Lung (tissue), 11 donors: ENCODE measurements at regions not wholly inside any gene's neighbourhood (a gene's known extent, or its start where the extent isn't known, plus 50 kb on each side); places are given as distances from the start of the nearest gene placed in this dataset.

Experiments
- ATAC-seq: fragments of 200-7000 bp; cut with Tn5 transposase; one replicate; pipeline ENCODE4 v1.9.1; 2020; ENCODE audit warnings: moderate number of reproducible peaks; ENCODE audit not compliant: insufficient read depth, low FRiP score
- DNase-seq, 3 donors: peaks; one replicate each; pipeline ENCODE4 v3.0.0-alpha.2; 2013 to 2017
- H3K27ac ChIP-seq, 2 donors: one replicate each; pipeline ENCODE4 v1.5.1; 2013; ENCODE audit warnings: mild to moderate bottlenecking in 2 of 2, moderate library complexity in 2 of 2, control low read depth in 1 of 2, inconsistent platforms in 1 of 2, low read depth in 1 of 2, low read length in 1 of 2
- H3K27me3 ChIP-seq, 3 donors: one replicate each; pipeline ENCODE4 v1.5.1; 2013; ENCODE audit warnings: low read length in 2 of 3; ENCODE audit not compliant: control insufficient read depth in 3 of 3, insufficient read depth in 3 of 3
- H3K36me3 ChIP-seq, 4 donors: one replicate each; pipeline ENCODE4 v1.5.1; 2013; ENCODE audit warnings: low read length in 4 of 4, mild to moderate bottlenecking in 1 of 4, moderate library complexity in 1 of 4; ENCODE audit not compliant: control insufficient read depth in 4 of 4, insufficient read depth in 4 of 4
- H3K4me1 ChIP-seq, 5 donors: one replicate each; pipeline ENCODE4 v1.5.1; 2013; ENCODE audit warnings: low read length in 5 of 5, mild to moderate bottlenecking in 2 of 5, moderate library complexity in 1 of 5; ENCODE audit not compliant: control insufficient read depth in 5 of 5, insufficient read depth in 5 of 5
- H3K4me3 ChIP-seq: one replicate; pipeline ENCODE4 v1.5.1; 2013; ENCODE audit warnings: mild to moderate bottlenecking, control low read depth, moderate library complexity
- H3K9ac ChIP-seq, 2 donors: one replicate each; pipeline ENCODE4 v1.5.1; 2013; ENCODE audit warnings: low read length in 2 of 2, control low read depth in 1 of 2; ENCODE audit not compliant: insufficient read depth in 1 of 2
- H3K9me3 ChIP-seq, 4 donors: one replicate each; pipeline ENCODE4 v1.5.1; 2013; ENCODE audit warnings: low read length in 3 of 4, mild to moderate bottlenecking in 1 of 4, moderate library complexity in 1 of 4; ENCODE audit not compliant: control insufficient read depth in 4 of 4, insufficient read depth in 3 of 4
- WGBS, 2 donors: extraction: QIAGEN DNeasy Blood & Tissue Kit; methylation state at CpG; one replicate each; pipeline ENCODE4 v1.1.7; 2013; 5-methylcytosine and 5-hydroxymethylcytosine counted together
- TF ChIP-seq, protein P1 (sequence below): IDR thresholded peaks from 2 replicates; pipeline ENCODE4 v1.5.1; 2012; ENCODE audit warnings: mild to moderate bottlenecking; ENCODE audit errors: control extremely low read depth, extremely low read depth
- donor health status: control.
- donor health status: control.
- donor health status: Bipolar disorder and iron deficiency.
- donor health status: healthy.
- donor health status: DM: yes; HTN: yes; CAD: no.

GRCh38 chr1:191388283-191388682, 770.0 kb upstream of the RGS18 start:
- no peaks in the 10 kb centered on the region for H3K4me1 ChIP-seq
- no peak overlapping the region for H3K4me3 ChIP-seq
- no peak overlapping the region for H3K9ac ChIP-seq
- H3K36me3 ChIP-seq = no peaks in the 10 kb centered on the region
- H3K9me3 ChIP-seq = peaks cover 0 to 4% (median 0%) of the 10 kb centered on the region in 4 donors
- H3K27me3 ChIP-seq = no peaks in the 10 kb centered on the region
- DNase-seq (no peak), ATAC-seq (no peak)
- TF ChIP-seq, protein P1, sequence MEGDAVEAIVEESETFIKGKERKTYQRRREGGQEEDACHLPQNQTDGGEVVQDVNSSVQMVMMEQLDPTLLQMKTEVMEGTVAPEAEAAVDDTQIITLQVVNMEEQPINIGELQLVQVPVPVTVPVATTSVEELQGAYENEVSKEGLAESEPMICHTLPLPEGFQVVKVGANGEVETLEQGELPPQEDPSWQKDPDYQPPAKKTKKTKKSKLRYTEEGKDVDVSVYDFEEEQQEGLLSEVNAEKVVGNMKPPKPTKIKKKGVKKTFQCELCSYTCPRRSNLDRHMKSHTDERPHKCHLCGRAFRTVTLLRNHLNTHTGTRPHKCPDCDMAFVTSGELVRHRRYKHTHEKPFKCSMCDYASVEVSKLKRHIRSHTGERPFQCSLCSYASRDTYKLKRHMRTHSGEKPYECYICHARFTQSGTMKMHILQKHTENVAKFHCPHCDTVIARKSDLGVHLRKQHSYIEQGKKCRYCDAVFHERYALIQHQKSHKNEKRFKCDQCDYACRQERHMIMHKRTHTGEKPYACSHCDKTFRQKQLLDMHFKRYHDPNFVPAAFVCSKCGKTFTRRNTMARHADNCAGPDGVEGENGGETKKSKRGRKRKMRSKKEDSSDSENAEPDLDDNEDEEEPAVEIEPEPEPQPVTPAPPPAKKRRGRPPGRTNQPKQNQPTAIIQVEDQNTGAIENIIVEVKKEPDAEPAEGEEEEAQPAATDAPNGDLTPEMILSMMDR = no peak
- H3K27ac ChIP-seq = no peak overlapping the region

DNA sequence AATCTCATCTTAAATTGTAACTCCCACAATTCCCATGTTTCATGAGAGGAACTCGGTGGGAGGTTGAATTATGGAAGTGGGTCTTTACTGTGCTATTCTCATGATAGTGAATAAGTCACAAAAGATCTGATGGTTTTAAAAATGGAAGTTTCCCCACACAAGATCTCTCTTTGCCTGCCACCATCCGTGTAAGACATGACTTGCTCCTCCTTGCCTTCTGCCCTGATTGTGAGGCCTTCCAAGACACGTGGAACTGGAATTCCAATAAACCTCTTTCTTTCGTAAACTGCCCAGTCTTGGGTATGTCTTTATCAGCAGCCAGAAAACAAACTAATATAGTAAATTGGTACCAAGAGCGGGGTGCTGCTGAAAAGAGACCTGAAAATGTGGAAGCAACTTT, 761.6 kb upstream of the RGS18 start:
- DNase-seq = no peak
- Histone ChIP-seq H3K36me3 (no peaks in the 10 kb centered on the region), H3K9me3 (peaks cover 0 to 3% (median 0%) of the 10 kb centered on the region in 4 donors), H3K4me1 (no peaks in the 10 kb centered on the region), H3K27me3 (no peaks in the 10 kb centered on the region), H3K27ac (no peak overlapping the region), H3K9ac (no peak overlapping the region), H3K4me3 (no peak overlapping the region)
- TF ChIP-seq, protein P1 = no peak
- no peak for ATAC-seq
- 82 to 88% methylated on average over 5 of the region's 5 CpGs for WGBS, 2 donors

GRCh38 chr1:191398551-191398950, 759.7 kb upstream of the RGS18 start:
- no peak for ATAC-seq
- Histone ChIP-seq H3K27me3 (no peaks in the 10 kb centered on the region), H3K4me3 (no peak overlapping the region), H3K36me3 (no peaks in the 10 kb centered on the region), H3K9me3 (peaks cover 0 to 3% (median 0%) of the 10 kb centered on the region in 4 donors), H3K4me1 (no peaks in the 10 kb centered on the region), H3K27ac (no peak overlapping the region), H3K9ac (no peak overlapping the region)
- TF ChIP-seq, protein P1 = no peak
- 80 to 90% methylated on average over 4 of the region's 4 CpGs for WGBS, 2 donors
- no peak for DNase-seq

GRCh38 chr1:191405417-191405816, 752.8 kb upstream of the RGS18 start:
- Histone ChIP-seq H3K4me3 (no peak overlapping the region), H3K4me1 (no peaks in the 10 kb centered on the region), H3K9ac (no peak overlapping the region), H3K36me3 (no peaks in the 10 kb centered on the region), H3K9me3 (no peaks in the 10 kb centered on the region), H3K27ac (no peak overlapping the region), H3K27me3 (no peaks in the 10 kb centered on the region)
- WGBS, 2 donors = 68 to 87% methylated on average over 3 of the region's 3 CpGs
- no peak for DNase-seq
- TF ChIP-seq, protein P1 = no peak
- ATAC-seq = no peak
